ENCODE measurements at regions not wholly inside any gene's neighbourhood (a gene's known extent, or its start where the extent isn't known, plus 50 kb on each side); places are given as distances from the start of the nearest gene placed in this dataset.

- Histone ChIP-seq H3K36me3 (ENCODE audit: insufficient read depth, low read length) (no peaks in the 10 kb centered on the region), H3K9me3 (ENCODE audit: low read depth, low read length) (peaks cover 1% of the 10 kb centered on the region)
- TF ChIP-seq, protein P1, sequence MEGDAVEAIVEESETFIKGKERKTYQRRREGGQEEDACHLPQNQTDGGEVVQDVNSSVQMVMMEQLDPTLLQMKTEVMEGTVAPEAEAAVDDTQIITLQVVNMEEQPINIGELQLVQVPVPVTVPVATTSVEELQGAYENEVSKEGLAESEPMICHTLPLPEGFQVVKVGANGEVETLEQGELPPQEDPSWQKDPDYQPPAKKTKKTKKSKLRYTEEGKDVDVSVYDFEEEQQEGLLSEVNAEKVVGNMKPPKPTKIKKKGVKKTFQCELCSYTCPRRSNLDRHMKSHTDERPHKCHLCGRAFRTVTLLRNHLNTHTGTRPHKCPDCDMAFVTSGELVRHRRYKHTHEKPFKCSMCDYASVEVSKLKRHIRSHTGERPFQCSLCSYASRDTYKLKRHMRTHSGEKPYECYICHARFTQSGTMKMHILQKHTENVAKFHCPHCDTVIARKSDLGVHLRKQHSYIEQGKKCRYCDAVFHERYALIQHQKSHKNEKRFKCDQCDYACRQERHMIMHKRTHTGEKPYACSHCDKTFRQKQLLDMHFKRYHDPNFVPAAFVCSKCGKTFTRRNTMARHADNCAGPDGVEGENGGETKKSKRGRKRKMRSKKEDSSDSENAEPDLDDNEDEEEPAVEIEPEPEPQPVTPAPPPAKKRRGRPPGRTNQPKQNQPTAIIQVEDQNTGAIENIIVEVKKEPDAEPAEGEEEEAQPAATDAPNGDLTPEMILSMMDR (IDR thresholded peaks at IDR 0.05; ENCODE audit: extremely low read depth, low read depth, low read length): no peak
Observed at GRCh38 chr4:180518906-180519305, 1724.3 kb upstream of the TENM3 start.

DNA sequence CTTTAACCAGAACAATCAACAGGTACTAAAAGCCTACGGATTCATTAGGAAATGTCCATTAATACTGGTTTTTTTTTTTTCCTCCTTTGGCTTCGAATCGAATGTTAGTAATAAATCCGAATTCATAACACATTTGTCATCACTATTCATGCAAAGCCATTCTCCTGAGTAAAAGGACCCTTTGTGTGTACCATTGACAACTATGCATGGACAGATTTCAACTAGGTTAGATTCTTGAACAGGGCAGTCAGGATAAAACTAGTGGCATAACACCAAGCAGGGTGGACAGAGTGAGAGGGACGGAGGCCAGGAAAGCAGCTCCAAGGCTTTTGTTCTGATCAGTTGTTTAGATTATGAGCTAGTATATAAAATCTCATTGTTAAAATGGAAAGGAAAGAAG is 1722.0 kb upstream of the TENM3 start:
- H4K20me1 ChIP-seq (ENCODE audit: insufficient read depth, low read length): no peaks in the 10 kb centered on the region
- H3K79me2 ChIP-seq (ENCODE audit: insufficient read depth, low read length): no peaks in the 10 kb centered on the region
- H3K4me2 ChIP-seq (ENCODE audit: insufficient read depth, low read length): no peak overlapping the region
- H2AFZ ChIP-seq (ENCODE audit: low read length): no peak overlapping the region
- no peak overlapping the region for H3K27ac ChIP-seq (ENCODE audit: low read depth, low read length)
- no peaks in the 10 kb centered on the region for H3K36me3 ChIP-seq (ENCODE audit: insufficient read depth, low read length)
- DNase-seq (ENCODE audit: insufficient read length, low spot score, missing footprints): no peak
- H3K4me3 ChIP-seq (ENCODE audit: insufficient read depth, low read length): no peak overlapping the region
- peaks cover 3% of the 10 kb centered on the region for H3K9me3 ChIP-seq (ENCODE audit: low read depth, low read length)
- no peaks in the 10 kb centered on the region for H3K27me3 ChIP-seq (ENCODE audit: insufficient read depth, low read length)
- no peaks in the 10 kb centered on the region for H3K4me1 ChIP-seq (ENCODE audit: insufficient read depth, low read length)
- TF ChIP-seq, protein P1 (IDR thresholded peaks at IDR 0.05; ENCODE audit: extremely low read depth, low read depth, low read length): no peak

More at GRCh38 chr4:180518906-180519305, 1724.3 kb upstream of the TENM3 start:
- Histone ChIP-seq H3K79me2 (ENCODE audit: insufficient read depth, low read length) (no peaks in the 10 kb centered on the region), H2AFZ (ENCODE audit: low read length) (no peak overlapping the region), H3K27me3 (ENCODE audit: insufficient read depth, low read length) (no peaks in the 10 kb centered on the region), H3K27ac (ENCODE audit: low read depth, low read length) (no peak overlapping the region), H3K4me3 (ENCODE audit: insufficient read depth, low read length) (no peak overlapping the region), H3K4me2 (ENCODE audit: insufficient read depth, low read length) (no peak overlapping the region), H3K4me1 (ENCODE audit: insufficient read depth, low read length) (no peaks in the 10 kb centered on the region), H4K20me1 (ENCODE audit: insufficient read depth, low read length) (no peaks in the 10 kb centered on the region)
- no peak for DNase-seq (ENCODE audit: insufficient read length, low spot score, missing footprints)

GRCh38 chr4:180525523-180526077 is 1717.6 kb upstream of the TENM3 start:
- Histone ChIP-seq H3K79me2 (ENCODE audit: insufficient read depth, low read length) (no peaks in the 10 kb centered on the region), H3K27ac (ENCODE audit: low read depth, low read length) (no peak overlapping the region), H3K4me2 (ENCODE audit: insufficient read depth, low read length) (no peak overlapping the region), H4K20me1 (ENCODE audit: insufficient read depth, low read length) (no peaks in the 10 kb centered on the region), H2AFZ (ENCODE audit: low read length) (no peak overlapping the region), H3K4me1 (ENCODE audit: insufficient read depth, low read length) (no peaks in the 10 kb centered on the region), H3K9me3 (ENCODE audit: low read depth, low read length) (peaks cover 2% of the 10 kb centered on the region), H3K4me3 (ENCODE audit: insufficient read depth, low read length) (no peak overlapping the region), H3K36me3 (ENCODE audit: insufficient read depth, low read length) (no peaks in the 10 kb centered on the region), H3K27me3 (ENCODE audit: insufficient read depth, low read length) (no peaks in the 10 kb centered on the region)
- TF ChIP-seq, protein P1 (IDR thresholded peaks at IDR 0.05; ENCODE audit: extremely low read depth, low read depth, low read length): no peak
- no peak for DNase-seq (ENCODE audit: insufficient read length, low spot score, missing footprints)

GRCh38 chr4:180528003-180528402 is 1715.2 kb upstream of the TENM3 start:
- Histone ChIP-seq H3K27me3 (ENCODE audit: insufficient read depth, low read length) (no peaks in the 10 kb centered on the region), H2AFZ (ENCODE audit: low read length) (no peak overlapping the region), H4K20me1 (ENCODE audit: insufficient read depth, low read length) (no peaks in the 10 kb centered on the region), H3K27ac (ENCODE audit: low read depth, low read length) (no peak overlapping the region), H3K36me3 (ENCODE audit: insufficient read depth, low read length) (no peaks in the 10 kb centered on the region), H3K4me1 (ENCODE audit: insufficient read depth, low read length) (no peaks in the 10 kb centered on the region), H3K4me3 (ENCODE audit: insufficient read depth, low read length) (no peak overlapping the region), H3K9me3 (ENCODE audit: low read depth, low read length) (peaks cover 2% of the 10 kb centered on the region), H3K4me2 (ENCODE audit: insufficient read depth, low read length) (no peak overlapping the region), H3K79me2 (ENCODE audit: insufficient read depth, low read length) (no peaks in the 10 kb centered on the region)
- no peak for DNase-seq (ENCODE audit: insufficient read length, low spot score, missing footprints)
- TF ChIP-seq, protein P1 (IDR thresholded peaks at IDR 0.05; ENCODE audit: extremely low read depth, low read depth, low read length): no peak
